Fibroblast of pulmonary artery (primary cell): ENCODE measurements at regions not wholly inside any gene's neighbourhood (a gene's known extent, or its start where the extent isn't known, plus 50 kb on each side); places are given as distances from the start of the nearest gene placed in this dataset.

Experiments
- DNase-seq: peaks from one replicate; pipeline ENCODE4 v3.0.0-alpha.2; 2010; ENCODE audit warnings: low read depth
- H3K4me3 ChIP-seq: replicated peaks from 2 replicates; pipeline ENCODE4 v1.5.1; 2011; ENCODE audit warnings: low read depth, mild to moderate bottlenecking, control low read depth, low read length, moderate library complexity
- CTCF ChIP-seq: IDR thresholded peaks from 2 replicates; pipeline ENCODE4 v1.5.1; 2011; ENCODE audit warnings: mild to moderate bottlenecking, control low read depth, low read length, inconsistent platforms; ENCODE audit errors: missing control alignments

DNA sequence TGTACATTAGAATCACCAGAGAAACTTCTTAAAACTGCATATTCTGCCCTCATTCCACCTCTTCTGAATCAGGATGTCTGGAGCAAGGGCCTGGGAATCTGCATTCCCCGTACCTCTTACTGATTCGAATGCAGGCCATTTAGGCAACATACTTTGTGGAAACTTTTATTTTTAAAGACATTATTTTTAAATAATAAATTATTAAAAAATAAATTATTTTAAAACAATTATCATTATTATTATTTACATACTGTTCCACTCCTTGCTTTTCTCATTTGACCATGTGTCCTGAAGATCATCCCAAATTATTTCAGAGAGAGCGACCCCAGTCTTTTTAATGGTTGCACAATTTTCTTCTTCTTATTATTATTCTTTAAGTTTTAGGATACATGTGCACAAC is 336.6 kb upstream of the TBC1D5 start:
- no peak overlapping the region for H3K4me3 ChIP-seq
- no peak for DNase-seq
- no peak for TF ChIP-seq CTCF

DNA sequence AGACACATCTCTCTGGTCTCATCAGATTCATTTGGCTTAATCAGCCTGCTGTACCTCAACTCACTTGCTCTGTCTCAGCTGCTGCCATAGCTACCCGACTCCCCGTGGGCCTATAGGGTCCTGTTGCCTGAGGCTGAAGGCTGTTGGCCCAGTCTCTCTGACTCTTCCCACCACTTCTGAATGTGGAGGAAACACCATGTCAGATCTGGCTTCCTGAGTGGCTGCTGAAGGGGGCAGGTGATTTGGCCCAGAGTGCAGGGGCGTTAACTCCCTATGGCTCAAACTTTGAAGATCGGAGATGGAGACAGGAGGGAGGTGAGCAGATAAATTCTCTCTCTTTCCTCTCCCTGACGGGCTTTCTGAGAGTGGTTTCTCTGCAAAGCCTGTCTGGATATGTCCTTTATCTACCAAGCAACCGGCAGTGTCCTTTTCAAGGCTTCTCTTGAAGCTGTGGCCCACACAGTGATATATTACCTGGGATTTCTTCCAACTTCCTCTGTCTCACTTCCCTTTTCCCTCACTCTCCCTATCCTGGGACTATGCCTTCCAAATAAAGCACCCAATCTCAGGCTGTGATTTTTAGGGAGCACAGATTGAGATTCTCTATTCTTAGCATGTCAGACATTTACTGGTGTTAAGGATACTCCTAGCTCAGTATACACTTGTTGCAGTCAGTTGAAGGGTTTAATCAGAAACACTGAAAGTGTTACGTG is 334.9 kb upstream of the TBC1D5 start:
- H3K4me3 ChIP-seq: no peak overlapping the region
- no peak for DNase-seq
- TF ChIP-seq CTCF: no peak

DNA sequence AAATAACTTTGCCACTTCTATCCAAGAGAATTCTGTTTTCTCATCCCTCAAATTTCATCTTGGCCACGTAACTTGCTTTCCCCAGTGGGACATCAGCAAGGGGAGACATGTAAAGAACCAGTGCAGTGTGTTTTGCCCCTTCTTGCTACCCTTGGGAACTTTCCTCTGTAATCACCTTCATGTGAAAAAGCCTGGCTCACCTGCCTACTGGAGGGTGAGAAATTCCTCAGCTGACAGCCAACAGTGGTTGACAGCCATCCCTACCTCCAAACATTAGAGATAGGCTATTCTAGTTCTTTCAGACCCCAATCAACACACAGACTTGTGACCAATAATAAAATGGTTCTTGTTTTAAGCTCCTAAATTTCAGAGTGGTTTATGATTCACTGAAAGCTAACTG is 333.9 kb upstream of the TBC1D5 start:
- DNase-seq: no peak
- no peak for TF ChIP-seq CTCF
- no peak overlapping the region for H3K4me3 ChIP-seq

GRCh38 chr3:18075799-18076198 is 333.4 kb upstream of the TBC1D5 start:
- no peak for TF ChIP-seq CTCF
- H3K4me3 ChIP-seq: no peak overlapping the region
- DNase-seq: no peak

DNA sequence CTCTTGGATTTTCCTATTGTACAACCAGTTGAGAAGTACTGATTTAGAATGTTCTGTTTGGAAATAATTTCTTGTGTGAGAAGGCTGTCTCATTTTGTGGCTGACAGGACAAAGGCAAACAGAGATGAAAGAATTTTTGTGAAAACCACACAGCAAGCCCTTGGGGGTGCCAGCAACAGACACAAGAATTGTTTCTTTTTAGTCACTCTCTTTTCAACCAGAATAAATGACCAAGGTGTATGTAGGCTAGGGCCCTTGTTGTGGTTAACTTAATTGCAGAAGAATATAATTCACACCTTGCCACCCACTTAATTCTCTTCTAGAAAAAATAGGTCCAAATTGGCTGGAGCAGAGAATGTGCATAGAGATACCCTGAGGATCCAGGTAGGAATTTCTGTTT is 329.4 kb upstream of the TBC1D5 start:
- H3K4me3 ChIP-seq: no peak overlapping the region
- DNase-seq: no peak
- TF ChIP-seq CTCF: no peak

DNA sequence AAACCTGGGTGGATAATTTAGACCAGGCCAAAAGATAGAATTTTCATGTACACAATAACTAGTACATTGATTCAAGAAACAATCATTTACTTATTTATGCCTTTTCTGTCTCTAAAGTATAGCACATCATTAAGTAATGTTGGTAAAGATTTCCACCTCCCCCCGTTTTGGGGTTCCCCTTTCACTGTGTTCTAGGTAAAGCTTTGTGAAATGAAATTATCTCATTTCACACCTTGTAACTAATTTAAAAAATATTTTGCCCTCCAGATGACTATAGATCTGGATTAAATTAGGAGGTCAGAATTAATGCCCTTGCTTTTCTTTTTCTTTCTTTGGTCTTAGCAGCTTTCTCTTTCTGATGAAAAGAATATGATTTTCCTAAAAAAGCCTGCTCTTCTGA is 328.5 kb upstream of the TBC1D5 start:
- no peak for DNase-seq
- TF ChIP-seq CTCF: no peak
- H3K4me3 ChIP-seq: no peak overlapping the region

- DNase-seq: no peak
- TF ChIP-seq CTCF: no peak
- no peak overlapping the region for H3K4me3 ChIP-seq
Measured at GRCh38 chr3:18070231-18070630, 327.8 kb upstream of the TBC1D5 start.
